Activated CD4-positive, alpha-beta T cell treated with anti-CD3 and anti-CD28 coated beads, Interleukin-2, amount 10 ng/mL, durations not matched to agents 7 days and 5 days (primary cell): ENCODE measurements at regions not wholly inside any gene's neighbourhood (a gene's known extent, or its start where the extent isn't known, plus 50 kb on each side); places are given as distances from the start of the nearest gene placed in this dataset.

Experiments used
- CTCF ChIA-PET: fragments of 350-600 bp; sonication (Branson Sonifier 250); formaldehyde crosslinking; loops from one replicate; lab custom pipeline; 2021; ENCODE audit warnings: antibody characterized with exemption; lab: Charles Lee
- POLR2A ChIA-PET: fragments of 350-600 bp; sonication (Branson Sonifier 250); formaldehyde crosslinking; loops from one replicate; lab custom pipeline; 2021; ENCODE audit warnings: antibody characterized with exemption; lab: Charles Lee
- DNase-seq: peaks from one replicate; pipeline ENCODE4 v3.0.0-alpha.2; 2020
- H3K27ac Mint-ChIP-seq: one replicate; pipeline ENCODE4 v1.8.0; 2021; ENCODE audit warnings: mild to moderate bottlenecking, moderate library complexity, mixed read lengths
- H3K27me3 Mint-ChIP-seq: one replicate; pipeline ENCODE4 v1.8.0; 2021; ENCODE audit warnings: mixed read lengths
- H3K36me3 Mint-ChIP-seq: one replicate; pipeline ENCODE4 v1.8.0; 2021; ENCODE audit warnings: low read depth, mixed read lengths
- H3K4me1 Mint-ChIP-seq: one replicate; pipeline ENCODE4 v1.8.0; 2021; ENCODE audit warnings: mixed read lengths
- H3K4me3 Mint-ChIP-seq: one replicate; pipeline ENCODE4 v1.8.0; 2021; ENCODE audit warnings: mild to moderate bottlenecking, moderate library complexity, mixed read lengths
- H3K9me3 Mint-ChIP-seq: one replicate; pipeline ENCODE4 v1.8.0; 2021; ENCODE audit warnings: mixed read lengths

GRCh38 chr6:121522771-121523386 lies 87.4 kb downstream of the GJA1 start:
- CTCF ChIA-PET = interaction anchor here (0.6 to 1.3 kb wide), 2 partner anchors 8 to 13 kb away, joined by 3 to 4 read pairs; no protein-coding TSS in a partner anchor
- POLR2A ChIA-PET = no interaction called here
- Mint-ChIP-seq H3K4me3 (no peak overlapping the region), H3K9me3 (no peaks in the 10 kb centered on the region), H3K27me3 (no peaks in the 10 kb centered on the region), H3K4me1 (no peaks in the 10 kb centered on the region), H3K36me3 (no peaks in the 10 kb centered on the region), H3K27ac (no peak overlapping the region)
- DNase-seq = no peak

GRCh38 chr6:121523628-121524027 lies 88.2 kb downstream of the GJA1 start:
- H3K4me1 Mint-ChIP-seq = no peaks in the 10 kb centered on the region
- H3K27me3 Mint-ChIP-seq = no peaks in the 10 kb centered on the region
- no peak for DNase-seq
- no peak overlapping the region for H3K4me3 Mint-ChIP-seq
- POLR2A ChIA-PET = no interaction called here
- no peaks in the 10 kb centered on the region for H3K36me3 Mint-ChIP-seq
- no peaks in the 10 kb centered on the region for H3K9me3 Mint-ChIP-seq
- H3K27ac Mint-ChIP-seq = no peak overlapping the region
- CTCF ChIA-PET = interaction anchor here (1.3 kb wide), 1 partner anchor 12 kb away, joined by 4 read pairs; no protein-coding TSS in a partner anchor

DNA sequence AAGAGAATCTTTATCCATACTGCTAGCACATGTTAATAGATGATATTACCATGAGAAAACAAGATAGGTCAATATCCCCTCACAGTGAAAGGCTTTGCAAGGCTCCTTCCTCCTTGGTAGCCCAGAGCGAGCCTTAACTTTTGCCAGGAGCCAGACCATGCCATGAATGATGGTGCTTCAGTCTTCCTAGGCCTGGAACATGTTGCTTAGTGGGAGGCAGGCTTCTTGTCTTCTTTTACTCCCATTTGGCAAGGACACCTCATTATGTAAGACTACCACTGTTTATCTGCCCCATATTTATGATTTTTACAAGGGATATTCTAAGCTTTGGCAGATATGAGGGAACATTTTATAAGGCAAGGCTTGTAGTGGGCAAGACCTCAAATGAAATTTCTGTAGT lies 90.8 kb downstream of the GJA1 start:
- no peaks in the 10 kb centered on the region for H3K27me3 Mint-ChIP-seq
- H3K4me1 Mint-ChIP-seq = no peaks in the 10 kb centered on the region
- H3K9me3 Mint-ChIP-seq = no peaks in the 10 kb centered on the region
- no peak overlapping the region for H3K4me3 Mint-ChIP-seq
- H3K27ac Mint-ChIP-seq = no peak overlapping the region
- ChIA-PET POLR2A (no interaction called here), CTCF (no interaction called here)
- no peak for DNase-seq
- no peaks in the 10 kb centered on the region for H3K36me3 Mint-ChIP-seq

GRCh38 chr6:121531658-121532169 lies 96.3 kb downstream of the GJA1 start:
- no peak overlapping the region for H3K27ac Mint-ChIP-seq
- H3K4me3 Mint-ChIP-seq = no peak overlapping the region
- ChIA-PET POLR2A (no interaction called here), CTCF (no interaction called here)
- no peaks in the 10 kb centered on the region for H3K36me3 Mint-ChIP-seq
- no peaks in the 10 kb centered on the region for H3K27me3 Mint-ChIP-seq
- no peak for DNase-seq
- H3K9me3 Mint-ChIP-seq = no peaks in the 10 kb centered on the region
- no peaks in the 10 kb centered on the region for H3K4me1 Mint-ChIP-seq

DNA sequence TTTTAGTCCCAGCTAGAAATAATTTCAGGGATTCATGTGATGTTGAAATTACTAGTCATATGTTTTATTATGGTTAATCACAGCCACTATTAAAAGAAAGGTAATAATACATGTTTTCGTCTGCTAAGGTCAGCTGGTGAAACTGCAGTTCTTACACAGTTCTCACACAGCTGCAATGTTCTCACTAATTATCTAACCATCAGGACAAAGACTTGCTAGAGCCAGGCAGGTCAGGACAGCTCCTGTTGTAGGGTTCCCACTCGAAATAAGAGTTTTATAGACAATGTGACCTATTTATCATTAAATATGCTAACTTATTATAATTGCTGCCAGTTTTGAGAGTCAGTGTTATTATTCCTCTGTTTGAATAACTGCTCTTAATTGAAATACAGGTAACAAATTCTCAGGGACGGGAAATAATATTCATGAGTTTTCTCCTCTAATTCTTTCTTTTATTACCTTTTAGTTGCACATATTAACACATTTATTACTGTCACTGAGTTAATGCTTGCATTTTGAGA lies 97.9 kb downstream of the GJA1 start:
- H3K27me3 Mint-ChIP-seq = no peaks in the 10 kb centered on the region
- POLR2A ChIA-PET = no interaction called here
- no peaks in the 10 kb centered on the region for H3K4me1 Mint-ChIP-seq
- no peaks in the 10 kb centered on the region for H3K36me3 Mint-ChIP-seq
- H3K27ac Mint-ChIP-seq = no peak overlapping the region
- no peaks in the 10 kb centered on the region for H3K9me3 Mint-ChIP-seq
- CTCF ChIA-PET = interaction anchor here (0.7 kb wide), 1 partner anchor 73 kb away, joined by 5 read pairs; no protein-coding TSS in a partner anchor
- no peak overlapping the region for H3K4me3 Mint-ChIP-seq
- DNase-seq = no peak

DNA sequence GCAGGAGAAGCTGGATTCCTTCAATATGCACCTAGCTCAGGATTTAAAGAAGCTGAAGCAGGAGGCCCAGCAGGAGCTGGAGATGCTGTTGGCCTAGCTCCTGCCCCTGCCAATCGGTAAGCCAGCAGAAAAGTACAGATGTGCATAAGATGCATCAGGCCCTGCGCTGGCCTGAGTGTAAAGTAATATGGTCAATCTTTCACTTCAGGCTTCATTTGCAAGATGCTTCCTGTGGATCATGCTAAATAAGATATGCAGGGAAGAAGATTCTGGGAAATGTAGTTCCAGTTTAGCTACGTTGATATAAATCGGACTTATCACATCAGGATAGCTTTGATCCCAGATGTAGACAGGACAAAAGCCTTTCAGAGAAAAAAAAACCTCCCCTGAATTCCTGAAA lies 100.3 kb downstream of the GJA1 start:
- Mint-ChIP-seq H3K27ac (no peak overlapping the region), H3K4me1 (no peaks in the 10 kb centered on the region)

GRCh38 chr6:121536345-121536744 lies 100.9 kb downstream of the GJA1 start:
- Mint-ChIP-seq H3K27me3 (no peaks in the 10 kb centered on the region), H3K36me3 (no peaks in the 10 kb centered on the region), H3K4me1 (no peaks in the 10 kb centered on the region), H3K27ac (no peak overlapping the region), H3K4me3 (no peak overlapping the region), H3K9me3 (no peaks in the 10 kb centered on the region)
- ChIA-PET CTCF (no interaction called here), POLR2A (no interaction called here)
- no peak for DNase-seq

More for the DNA sequence above, 100.3 kb downstream of the GJA1 start:
- Mint-ChIP-seq H3K9me3 (no peaks in the 10 kb centered on the region), H3K4me3 (no peak overlapping the region), H3K36me3 (no peaks in the 10 kb centered on the region), H3K27me3 (no peaks in the 10 kb centered on the region)
- CTCF ChIA-PET = interaction anchor here (1.0 kb wide), 1 partner anchor 12 kb away, joined by 4 read pairs; no protein-coding TSS in a partner anchor
- no peak for DNase-seq
- POLR2A ChIA-PET = no interaction called here

- ChIA-PET POLR2A (no interaction called here), CTCF (no interaction called here)
- Mint-ChIP-seq H3K27ac (no peak overlapping the region), H3K4me3 (no peak overlapping the region), H3K27me3 (no peaks in the 10 kb centered on the region), H3K9me3 (no peaks in the 10 kb centered on the region), H3K4me1 (no peaks in the 10 kb centered on the region), H3K36me3 (no peaks in the 10 kb centered on the region)
- no peak for DNase-seq
These were observed 104.0 kb downstream of the GJA1 start for GRCh38 chr6:121539439-121539838.

- DNase-seq = no peak
- ChIA-PET CTCF (no interaction called here), POLR2A (no interaction called here)
- no peaks in the 10 kb centered on the region for H3K9me3 Mint-ChIP-seq
- no peak overlapping the region for H3K27ac Mint-ChIP-seq
- H3K4me3 Mint-ChIP-seq = no peak overlapping the region
- no peaks in the 10 kb centered on the region for H3K36me3 Mint-ChIP-seq
- H3K27me3 Mint-ChIP-seq = no peaks in the 10 kb centered on the region
- H3K4me1 Mint-ChIP-seq = no peaks in the 10 kb centered on the region
These were observed 104.8 kb downstream of the GJA1 start for GRCh38 chr6:121540210-121540609.

DNA sequence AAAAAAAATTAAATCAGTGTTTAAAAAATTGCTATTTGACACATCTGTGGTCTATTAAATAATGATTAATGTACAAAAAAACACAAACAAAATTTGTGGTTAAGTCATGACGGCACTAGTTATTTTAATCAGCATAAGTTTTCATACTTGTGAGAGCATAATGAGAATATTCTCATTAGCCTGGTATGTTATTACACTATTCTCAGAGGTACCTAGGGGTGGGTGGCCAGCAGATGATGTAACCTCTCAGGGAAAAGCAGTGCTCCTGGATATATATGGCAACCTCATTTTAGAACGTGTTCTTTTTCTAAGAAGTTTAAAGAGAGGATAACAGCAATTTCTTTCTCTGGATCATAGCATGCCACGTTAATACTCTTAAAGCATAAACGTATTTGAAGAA lies 109.2 kb downstream of the GJA1 start:
- DNase-seq = no peak
- H3K4me3 Mint-ChIP-seq = no peak overlapping the region
- H3K36me3 Mint-ChIP-seq = no peaks in the 10 kb centered on the region
- no peaks in the 10 kb centered on the region for H3K27me3 Mint-ChIP-seq
- POLR2A ChIA-PET = no interaction called here
- H3K9me3 Mint-ChIP-seq = no peaks in the 10 kb centered on the region
- no peak overlapping the region for H3K27ac Mint-ChIP-seq
- CTCF ChIA-PET = no interaction called here
- H3K4me1 Mint-ChIP-seq = no peaks in the 10 kb centered on the region

DNA sequence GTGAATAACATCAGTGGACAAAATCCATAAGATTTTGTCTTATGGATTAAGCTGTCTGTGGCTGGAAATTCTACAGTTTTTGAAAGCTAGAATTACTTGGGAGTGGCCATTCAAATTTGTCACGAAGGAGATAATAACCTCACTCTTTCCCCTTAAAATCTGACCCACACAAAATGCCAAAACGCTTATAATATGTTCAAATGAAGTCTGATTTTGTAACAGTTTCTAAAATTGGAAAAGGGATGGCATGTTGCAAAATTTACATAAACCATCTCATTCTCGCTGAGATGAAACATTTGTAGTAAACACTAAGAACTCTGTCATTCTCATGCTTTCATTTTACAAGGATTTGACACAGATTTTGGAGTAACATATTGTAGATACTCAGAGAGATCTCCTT lies 112.7 kb downstream of the GJA1 start:
- no peaks in the 10 kb centered on the region for H3K27me3 Mint-ChIP-seq
- no peaks in the 10 kb centered on the region for H3K9me3 Mint-ChIP-seq
- no peak for DNase-seq
- no peak overlapping the region for H3K27ac Mint-ChIP-seq
- no peaks in the 10 kb centered on the region for H3K4me1 Mint-ChIP-seq
- CTCF ChIA-PET = no interaction called here
- POLR2A ChIA-PET = no interaction called here
- H3K36me3 Mint-ChIP-seq = no peaks in the 10 kb centered on the region
- no peak overlapping the region for H3K4me3 Mint-ChIP-seq

GRCh38 chr6:121549736-121550135 lies 114.3 kb downstream of the GJA1 start:
- Mint-ChIP-seq H3K4me3 (no peak overlapping the region), H3K9me3 (no peaks in the 10 kb centered on the region), H3K36me3 (no peaks in the 10 kb centered on the region), H3K4me1 (no peaks in the 10 kb centered on the region), H3K27me3 (no peaks in the 10 kb centered on the region), H3K27ac (no peak overlapping the region)
- CTCF ChIA-PET = interaction anchor here (0.7 kb wide), 1 partner anchor 232 kb away, joined by 5 read pairs; no protein-coding TSS in a partner anchor
- no peak for DNase-seq
- POLR2A ChIA-PET = no interaction called here

GRCh38 chr6:121550491-121551010 lies 115.1 kb downstream of the GJA1 start:
- Mint-ChIP-seq H3K4me3 (no peak overlapping the region), H3K27ac (no peak overlapping the region), H3K4me1 (no peaks in the 10 kb centered on the region), H3K9me3 (no peaks in the 10 kb centered on the region), H3K27me3 (no peaks in the 10 kb centered on the region), H3K36me3 (no peaks in the 10 kb centered on the region)
- CTCF ChIA-PET = no interaction called here
- DNase-seq = no peak
- POLR2A ChIA-PET = no interaction called here
